MM.1S (cell line): ENCODE measurements at regions not wholly inside any gene's neighbourhood (a gene's known extent, or its start where the extent isn't known, plus 50 kb on each side); places are given as distances from the start of the nearest gene placed in this dataset.

Experiments used
- DNase-seq: peaks from one replicate; pipeline ENCODE4 v3.0.0-alpha.2; 2015
- H2AFZ ChIP-seq: fragments of 300-600 bp; sonication (generic); 2 replicates; pipeline ENCODE4 v1.6.0; 2016; ENCODE audit warnings: antibody characterized with exemption, low read length
- H3F3A ChIP-seq: fragments of 300-600 bp; sonication (generic); 2 replicates; pipeline ENCODE4 v1.6.1; 2016; ENCODE audit warnings: mild to moderate bottlenecking, antibody characterized with exemption, low read length, moderate library complexity, mixed read lengths; ENCODE audit not compliant: insufficient read depth
- H3K27ac ChIP-seq: fragments of 300-600 bp; sonication (generic); 2 replicates; pipeline ENCODE4 v1.5.1; 2016; ENCODE audit warnings: mild to moderate bottlenecking, low read length
- H3K27me3 ChIP-seq: fragments of 300-600 bp; sonication (generic); replicated peaks from 2 replicates; pipeline ENCODE4 v1.6.0; 2016; ENCODE audit warnings: low read length; ENCODE audit not compliant: insufficient read depth
- H3K36me3 ChIP-seq: fragments of 300-600 bp; sonication (generic); replicated peaks from 2 replicates; pipeline ENCODE4 v1.6.1; 2016; ENCODE audit warnings: mild to moderate bottlenecking, low read length, mixed read lengths; ENCODE audit not compliant: insufficient read depth
- H3K4me1 ChIP-seq: fragments of 300-600 bp; sonication (generic); 2 replicates; pipeline ENCODE4 v1.6.1; 2016; ENCODE audit warnings: low read length, mixed read lengths
- H3K4me2 ChIP-seq: fragments of 300-600 bp; sonication (generic); 2 replicates; pipeline ENCODE4 v1.6.0; 2016; ENCODE audit warnings: low read depth, low read length
- H3K4me3 ChIP-seq: fragments of 300-600 bp; sonication (generic); 2 replicates; pipeline ENCODE4 v1.5.1; 2016; ENCODE audit warnings: low read length, mixed read lengths
- H3K79me2 ChIP-seq: fragments of 300-600 bp; sonication (generic); 2 replicates; pipeline ENCODE4 v1.6.1; 2016; ENCODE audit warnings: mixed run types, low read length, mixed read lengths
- H3K9ac ChIP-seq: fragments of 300-600 bp; sonication (generic); 2 replicates; pipeline ENCODE4 v1.6.1; 2016; ENCODE audit warnings: low read length, mixed read lengths
- H3K9me2 ChIP-seq: fragments of 300-600 bp; sonication (generic); replicated peaks from 2 replicates; pipeline ENCODE4 v1.6.1; 2016; ENCODE audit warnings: mild to moderate bottlenecking, low read length, mixed read lengths; ENCODE audit not compliant: insufficient read depth
- H3K9me3 ChIP-seq: fragments of 300-600 bp; sonication (generic); replicated peaks from 2 replicates; pipeline ENCODE4 v1.6.1; 2016; ENCODE audit warnings: mild to moderate bottlenecking, low read length, mixed read lengths; ENCODE audit not compliant: insufficient read depth
- H4K20me1 ChIP-seq: fragments of 300-600 bp; sonication (generic); 2 replicates; pipeline ENCODE4 v1.6.1; 2016; ENCODE audit warnings: mild to moderate bottlenecking, low read length, moderate library complexity, mixed read lengths; ENCODE audit not compliant: insufficient read depth
- EZH2 ChIP-seq: fragments of 300-600 bp; sonication (generic); optimal IDR thresholded peaks from 2 replicates; pipeline ENCODE3; 2017; ENCODE audit warnings: low read depth, mild to moderate bottlenecking, antibody characterized with exemption, low read length, mixed read lengths
- EZH2phosphoT487 ChIP-seq: fragments of 300-600 bp; sonication (generic); IDR thresholded peaks from 2 replicates; pipeline ENCODE4 v1.6.1; 2018; ENCODE audit warnings: antibody characterized with exemption, low read length
- TF ChIP-seq, protein P1 (sequence below): fragments of 300-600 bp; sonication (generic); IDR thresholded peaks from 2 replicates; pipeline ENCODE4 v1.5.1; 2016; ENCODE audit warnings: antibody characterized with exemption, low read length, mixed read lengths

DNA sequence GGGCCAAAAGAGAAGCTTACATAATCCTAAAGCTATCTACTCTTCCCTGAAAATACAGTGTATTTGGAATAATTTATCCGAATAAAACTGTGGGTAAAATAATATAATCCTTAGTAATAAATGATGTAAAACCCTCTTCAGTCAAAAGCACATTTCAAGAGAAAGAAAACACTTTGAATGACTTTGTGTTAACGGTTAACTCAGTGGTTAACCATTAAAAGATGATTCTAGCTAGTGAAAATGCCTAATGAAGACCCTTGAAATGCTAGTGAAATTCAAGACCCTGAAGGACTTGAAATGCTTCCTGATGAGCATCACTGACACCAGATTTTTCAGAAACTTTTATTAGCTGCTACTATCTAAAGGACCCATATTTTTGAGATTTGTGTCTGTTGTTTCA is 70.7 kb downstream of the COX7C start:
- Histone ChIP-seq H3K36me3 (no peaks in the 10 kb centered on the region), H4K20me1 (no peaks in the 10 kb centered on the region), H3K9me2 (no peaks in the 10 kb centered on the region), H3K27ac (no peak overlapping the region), H3K4me1 (no peaks in the 10 kb centered on the region), H3K4me2 (no peak overlapping the region), H3F3A (no peaks in the 10 kb centered on the region), H3K27me3 (no peaks in the 10 kb centered on the region), H3K79me2 (no peaks in the 10 kb centered on the region), H3K4me3 (no peak overlapping the region), H2AFZ (no peak overlapping the region), H3K9ac (no peak overlapping the region), H3K9me3 (no peaks in the 10 kb centered on the region)
- no peak for TF ChIP-seq EZH2phosphoT487
- no peak for TF ChIP-seq EZH2
- TF ChIP-seq, protein P1, sequence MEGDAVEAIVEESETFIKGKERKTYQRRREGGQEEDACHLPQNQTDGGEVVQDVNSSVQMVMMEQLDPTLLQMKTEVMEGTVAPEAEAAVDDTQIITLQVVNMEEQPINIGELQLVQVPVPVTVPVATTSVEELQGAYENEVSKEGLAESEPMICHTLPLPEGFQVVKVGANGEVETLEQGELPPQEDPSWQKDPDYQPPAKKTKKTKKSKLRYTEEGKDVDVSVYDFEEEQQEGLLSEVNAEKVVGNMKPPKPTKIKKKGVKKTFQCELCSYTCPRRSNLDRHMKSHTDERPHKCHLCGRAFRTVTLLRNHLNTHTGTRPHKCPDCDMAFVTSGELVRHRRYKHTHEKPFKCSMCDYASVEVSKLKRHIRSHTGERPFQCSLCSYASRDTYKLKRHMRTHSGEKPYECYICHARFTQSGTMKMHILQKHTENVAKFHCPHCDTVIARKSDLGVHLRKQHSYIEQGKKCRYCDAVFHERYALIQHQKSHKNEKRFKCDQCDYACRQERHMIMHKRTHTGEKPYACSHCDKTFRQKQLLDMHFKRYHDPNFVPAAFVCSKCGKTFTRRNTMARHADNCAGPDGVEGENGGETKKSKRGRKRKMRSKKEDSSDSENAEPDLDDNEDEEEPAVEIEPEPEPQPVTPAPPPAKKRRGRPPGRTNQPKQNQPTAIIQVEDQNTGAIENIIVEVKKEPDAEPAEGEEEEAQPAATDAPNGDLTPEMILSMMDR = no peak
- no peak for DNase-seq

DNA sequence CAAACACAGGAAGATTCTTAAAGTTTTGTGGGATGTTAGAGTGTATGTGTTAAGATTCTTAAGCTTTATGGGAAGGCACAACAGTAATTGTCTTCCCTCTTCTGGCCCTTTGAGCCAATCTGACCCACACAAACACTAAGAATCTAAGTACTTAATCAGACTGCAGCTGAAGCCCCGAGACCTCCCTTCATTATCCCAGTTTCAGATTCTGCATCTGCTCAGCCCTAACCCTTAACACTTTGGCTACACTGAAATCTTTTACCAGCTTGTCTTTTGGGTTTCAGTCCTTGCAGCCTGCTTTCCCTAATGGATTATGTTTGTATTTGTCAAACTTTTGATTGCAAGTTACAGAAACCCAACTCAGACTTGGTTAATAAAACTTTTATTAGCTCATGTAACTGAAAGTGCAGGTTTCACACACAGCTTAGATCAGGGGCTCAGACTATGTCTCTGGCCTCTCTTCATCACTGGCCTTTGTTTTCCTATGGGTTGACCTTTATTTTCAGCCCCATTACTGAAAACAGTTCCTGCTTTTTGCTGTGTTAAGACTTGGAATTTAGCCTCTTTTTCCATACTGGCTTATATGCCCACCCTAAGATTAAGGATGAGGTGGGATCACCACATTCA is 71.5 kb downstream of the COX7C start:
- no peaks in the 10 kb centered on the region for H3K36me3 ChIP-seq
- no peak overlapping the region for H3K4me3 ChIP-seq
- no peak for DNase-seq
- no peak overlapping the region for H3K4me2 ChIP-seq
- no peaks in the 10 kb centered on the region for H3F3A ChIP-seq
- no peaks in the 10 kb centered on the region for H3K9me2 ChIP-seq
- no peaks in the 10 kb centered on the region for H3K4me1 ChIP-seq
- no peaks in the 10 kb centered on the region for H3K9me3 ChIP-seq
- no peak overlapping the region for H3K27ac ChIP-seq
- H4K20me1 ChIP-seq = no peaks in the 10 kb centered on the region
- TF ChIP-seq, protein P1 = no peak
- TF ChIP-seq EZH2 = no peak
- TF ChIP-seq EZH2phosphoT487 = no peak
- H3K79me2 ChIP-seq = no peaks in the 10 kb centered on the region
- no peaks in the 10 kb centered on the region for H3K27me3 ChIP-seq
- H2AFZ ChIP-seq = no peak overlapping the region
- no peak overlapping the region for H3K9ac ChIP-seq

DNA sequence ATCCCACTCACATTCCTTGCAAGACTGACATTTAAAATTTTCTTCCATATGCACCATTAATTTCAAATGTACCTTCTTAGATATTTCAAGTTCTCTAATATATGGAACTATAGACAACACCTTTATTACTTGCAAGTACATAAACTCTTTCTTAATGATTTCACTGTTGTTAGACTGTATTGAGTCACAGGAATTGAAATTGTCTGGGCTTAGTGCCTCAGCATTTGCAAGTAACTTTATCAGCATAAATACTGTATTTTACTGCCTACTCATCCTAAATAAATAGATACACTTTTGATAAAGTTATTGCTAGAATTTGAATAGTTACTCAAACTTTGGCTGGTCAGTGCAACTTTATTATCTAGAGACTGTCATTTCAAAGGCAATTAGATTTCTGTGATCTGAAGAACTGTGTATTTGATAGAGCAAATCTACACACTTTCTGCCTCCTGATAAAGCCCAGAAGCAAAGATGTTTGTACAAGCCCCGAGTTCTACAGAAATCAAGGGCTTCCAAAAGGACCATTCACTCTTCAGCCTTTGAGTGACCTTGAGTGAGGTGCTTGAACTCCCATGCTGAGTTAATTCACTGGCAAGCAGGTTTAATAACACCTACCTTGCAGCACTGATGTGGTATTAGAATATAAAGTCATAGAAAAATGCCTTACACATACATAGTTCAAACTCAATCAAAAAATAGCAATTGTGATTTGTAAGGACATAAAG is 91.6 kb downstream of the COX7C start:
- H3K27ac ChIP-seq = no peak overlapping the region
- no peaks in the 10 kb centered on the region for H4K20me1 ChIP-seq
- H3F3A ChIP-seq = no peaks in the 10 kb centered on the region
- no peak for DNase-seq
- TF ChIP-seq EZH2 (no peak), EZH2phosphoT487 (no peak)
- TF ChIP-seq, protein P1 = no peak
- no peak overlapping the region for H3K9ac ChIP-seq
- H3K9me2 ChIP-seq = no peaks in the 10 kb centered on the region
- H2AFZ ChIP-seq = no peak overlapping the region
- no peaks in the 10 kb centered on the region for H3K27me3 ChIP-seq
- H3K36me3 ChIP-seq = no peaks in the 10 kb centered on the region
- no peak overlapping the region for H3K4me3 ChIP-seq
- H3K4me2 ChIP-seq = no peak overlapping the region
- H3K9me3 ChIP-seq = no peaks in the 10 kb centered on the region
- H3K79me2 ChIP-seq = no peaks in the 10 kb centered on the region
- H3K4me1 ChIP-seq = no peaks in the 10 kb centered on the region
